Lower leg skin (tissue), 4 donors: ENCODE measurements at regions not wholly inside any gene's neighbourhood (a gene's known extent, or its start where the extent isn't known, plus 50 kb on each side); places are given as distances from the start of the nearest gene placed in this dataset.

ENCODE experiments used
- DNase-seq, 2 donors: peaks; one replicate each; pipeline ENCODE4 v3.0.0-alpha.2; 2019; ENCODE audit warnings: low spot score in 2 of 2
- H3K4me3 ChIP-seq: fragments of 200-600 bp; sonication (generic); 2 replicates; pipeline ENCODE4 v1.5.1; 2017; ENCODE audit warnings: mild to moderate bottlenecking, low read depth; ENCODE audit not compliant: poor library complexity, severe bottlenecking
- POLR2A ChIP-seq, 2 donors: fragments of 450-650 bp; IDR thresholded peaks; one replicate each; pipeline ENCODE4 v1.6.1; 2016 to 2017; ENCODE audit warnings: antibody characterized with exemption in 2 of 2, mild to moderate bottlenecking in 1 of 2, moderate library complexity in 1 of 2
- WGBS, 2 donors: methylation state at CpG; one replicate each; pipeline ENCODE4 v1.1.5; 2018; 5-methylcytosine and 5-hydroxymethylcytosine counted together
- intact Hi-C: fragments of 100-400 bp; cut with DNase I; formaldehyde crosslinking; loops from one replicate; pipeline ENCODE4 v1.15.0; 2023; ENCODE audit warnings: low total_unique reads
- TF ChIP-seq, protein P1 (sequence below), 3 donors: fragments of 450-650 bp; IDR thresholded peaks; one replicate each; pipeline ENCODE4 v1.5.1; 2016; ENCODE audit warnings: antibody characterized with exemption in 3 of 3, mild to moderate bottlenecking in 3 of 3, moderate library complexity in 2 of 3

DNA sequence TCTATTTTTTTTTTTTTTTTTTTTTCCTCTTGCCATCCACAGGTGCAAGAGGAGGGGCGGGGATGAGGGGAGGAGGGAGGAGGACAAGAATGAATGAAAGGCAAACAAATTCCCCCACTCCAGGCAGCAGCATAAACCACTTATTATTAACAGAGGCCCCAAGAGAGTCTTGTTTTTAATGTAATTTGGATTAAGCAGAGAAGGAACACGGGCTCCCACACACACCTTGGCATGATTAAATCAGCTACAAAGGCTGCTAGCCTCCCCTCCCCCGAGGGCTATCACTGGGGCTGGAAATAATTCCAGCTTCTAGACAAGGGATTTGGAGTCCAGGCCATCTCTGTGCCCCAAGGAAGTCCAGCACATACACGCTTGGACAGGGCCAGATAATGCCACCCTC is 93.4 kb upstream of the DRD2 start:
- intact Hi-C loops: no loop called here
- no peak overlapping the region for H3K4me3 ChIP-seq
- no peak for DNase-seq
- 69 to 74% methylated on average over 4 of the region's 4 CpGs for WGBS, 2 donors
- TF ChIP-seq, protein P1, sequence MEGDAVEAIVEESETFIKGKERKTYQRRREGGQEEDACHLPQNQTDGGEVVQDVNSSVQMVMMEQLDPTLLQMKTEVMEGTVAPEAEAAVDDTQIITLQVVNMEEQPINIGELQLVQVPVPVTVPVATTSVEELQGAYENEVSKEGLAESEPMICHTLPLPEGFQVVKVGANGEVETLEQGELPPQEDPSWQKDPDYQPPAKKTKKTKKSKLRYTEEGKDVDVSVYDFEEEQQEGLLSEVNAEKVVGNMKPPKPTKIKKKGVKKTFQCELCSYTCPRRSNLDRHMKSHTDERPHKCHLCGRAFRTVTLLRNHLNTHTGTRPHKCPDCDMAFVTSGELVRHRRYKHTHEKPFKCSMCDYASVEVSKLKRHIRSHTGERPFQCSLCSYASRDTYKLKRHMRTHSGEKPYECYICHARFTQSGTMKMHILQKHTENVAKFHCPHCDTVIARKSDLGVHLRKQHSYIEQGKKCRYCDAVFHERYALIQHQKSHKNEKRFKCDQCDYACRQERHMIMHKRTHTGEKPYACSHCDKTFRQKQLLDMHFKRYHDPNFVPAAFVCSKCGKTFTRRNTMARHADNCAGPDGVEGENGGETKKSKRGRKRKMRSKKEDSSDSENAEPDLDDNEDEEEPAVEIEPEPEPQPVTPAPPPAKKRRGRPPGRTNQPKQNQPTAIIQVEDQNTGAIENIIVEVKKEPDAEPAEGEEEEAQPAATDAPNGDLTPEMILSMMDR (IDR thresholded peaks at IDR 0.05): no peak

DNA sequence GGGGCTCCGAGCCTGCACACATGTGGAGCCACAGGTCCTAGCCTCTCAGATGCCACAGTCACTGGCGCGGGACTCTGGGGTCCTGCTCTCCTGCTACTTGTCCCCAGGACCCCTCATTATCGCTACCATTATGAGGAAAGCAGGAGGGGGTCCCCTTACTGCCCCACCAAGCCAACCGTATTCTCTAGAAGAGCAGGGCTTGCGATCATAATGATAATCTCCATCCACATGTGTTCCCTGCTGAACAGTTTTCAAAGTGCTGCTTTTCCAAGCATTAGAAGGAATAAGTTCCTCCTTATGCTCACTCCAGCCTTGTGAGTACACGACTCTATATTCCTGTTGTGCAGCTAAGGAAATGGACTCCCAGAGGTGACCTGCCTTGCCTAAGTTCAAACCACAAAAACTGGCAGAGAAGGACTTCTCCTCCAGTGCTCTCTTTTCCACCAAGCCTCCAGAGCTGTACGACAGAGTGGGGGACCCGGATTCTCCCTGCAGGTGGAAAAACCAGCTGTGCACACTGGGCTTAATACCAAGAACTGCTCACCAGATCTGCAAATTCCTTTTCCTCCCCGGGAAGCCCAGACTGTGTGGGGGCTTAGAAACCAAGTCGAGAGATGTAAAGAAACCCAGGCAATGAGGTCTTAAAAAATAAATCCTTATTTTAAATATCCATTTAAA is 92.8 kb upstream of the DRD2 start:
- intact Hi-C loops: no loop called here
- WGBS, 2 donors: 47 to 58% methylated on average over 9 to 11 of the region's 11 CpGs
- no peak for DNase-seq

DNA sequence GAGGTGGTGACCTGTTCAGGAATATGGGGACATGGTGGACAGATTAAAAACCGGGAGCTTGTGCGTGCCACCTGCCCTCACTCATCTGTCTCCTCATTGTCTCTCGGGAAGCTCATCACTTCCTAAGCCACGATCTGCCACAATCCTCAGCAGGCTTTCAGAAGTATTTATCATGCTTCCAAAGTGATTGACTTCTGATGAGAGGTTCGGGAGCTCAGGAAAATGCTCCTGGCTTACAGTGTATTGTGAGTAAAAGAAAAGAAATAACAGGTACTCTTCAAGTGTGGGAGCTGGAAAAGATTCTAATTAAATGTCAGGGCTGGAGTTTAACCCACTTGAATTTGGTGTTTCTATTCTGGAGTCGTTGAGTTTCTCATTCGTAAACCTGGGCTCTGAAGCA is 91.9 kb upstream of the DRD2 start:
- H3K4me3 ChIP-seq: no peak overlapping the region
- intact Hi-C loops: no loop called here
- TF ChIP-seq, protein P1 (IDR thresholded peaks at IDR 0.05): no peak
- TF ChIP-seq POLR2A (IDR thresholded peaks at IDR 0.05): no peak
- 88 to 92% methylated on average over 7 of the region's 7 CpGs for WGBS, 2 donors
- no peak for DNase-seq

More for the DNA sequence above, 92.8 kb upstream of the DRD2 start:
- no peak for TF ChIP-seq POLR2A (IDR thresholded peaks at IDR 0.05)
- TF ChIP-seq, protein P1 (IDR thresholded peaks at IDR 0.05): no peak
- no peak overlapping the region for H3K4me3 ChIP-seq

DNA sequence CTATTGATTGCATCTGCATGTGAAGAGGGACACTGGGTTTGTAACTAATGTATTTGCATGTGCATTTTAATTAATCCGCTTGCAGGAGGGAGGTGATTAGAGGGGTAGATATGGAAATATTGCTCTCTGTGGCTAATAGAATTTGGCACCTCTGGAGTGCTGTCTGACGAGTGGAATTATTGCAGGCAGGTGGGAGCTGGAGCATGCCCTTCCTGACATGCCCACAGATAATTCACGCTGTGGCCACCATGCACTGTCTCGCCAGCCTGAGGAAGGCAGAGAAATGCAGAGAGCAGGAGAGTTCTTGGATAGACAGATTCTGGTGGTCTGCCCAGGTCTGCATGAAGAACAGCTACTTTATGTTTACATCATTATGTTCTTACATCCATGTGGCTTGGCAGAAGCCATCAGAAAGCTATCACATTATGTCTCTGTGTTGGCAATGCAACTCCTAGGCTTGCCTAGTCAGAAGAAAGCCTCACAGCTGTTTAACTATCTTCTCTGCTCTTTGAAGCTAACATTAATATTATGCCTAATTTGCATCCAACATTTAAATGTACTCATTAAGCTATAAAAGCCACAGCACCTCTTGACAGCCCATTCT is 89.4 kb upstream of the DRD2 start:
- intact Hi-C loops: no loop called here
- WGBS, 2 donors: 55 to 58% methylated on average over 4 of the region's 4 CpGs
- TF ChIP-seq, protein P1 (IDR thresholded peaks at IDR 0.05): no peak
- TF ChIP-seq POLR2A (IDR thresholded peaks at IDR 0.05): no peak
- H3K4me3 ChIP-seq: no peak overlapping the region
- DNase-seq: no peak

DNA sequence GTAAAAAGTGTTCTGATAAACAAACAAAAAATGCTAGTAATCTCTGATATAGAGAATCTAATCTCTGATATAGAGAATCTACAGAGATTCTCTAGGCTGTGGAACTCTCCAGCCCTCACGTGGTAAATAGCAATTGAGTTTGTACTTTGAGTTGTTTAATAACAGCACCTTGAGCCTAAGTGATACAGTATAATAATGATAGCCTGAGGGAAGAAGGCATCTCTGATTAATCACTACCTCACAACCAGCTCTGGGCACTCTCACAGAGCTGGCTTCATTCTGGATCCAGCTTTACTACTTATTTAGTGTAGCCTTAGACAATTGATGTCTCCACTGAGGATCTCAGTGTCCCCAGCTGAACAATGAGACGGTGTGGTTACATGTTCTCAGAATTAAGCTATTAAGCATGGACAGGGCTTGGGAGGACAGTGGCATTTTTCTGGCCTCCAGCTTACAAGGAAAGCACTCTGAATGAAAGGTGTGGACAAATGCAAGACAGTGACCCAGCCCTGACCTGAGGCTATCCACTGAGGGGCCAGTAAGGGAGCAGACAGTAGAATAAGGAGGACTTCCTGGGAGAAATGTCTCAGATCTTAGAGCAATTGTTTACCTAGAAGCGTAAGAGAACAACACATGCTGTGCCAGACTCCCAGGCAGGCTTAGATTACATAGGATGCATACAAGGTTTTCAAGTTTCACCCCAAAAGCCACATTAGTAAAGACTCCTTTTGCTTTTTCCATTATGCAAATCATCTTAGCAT is 88.7 kb upstream of the DRD2 start:
- no peak for TF ChIP-seq POLR2A (IDR thresholded peaks at IDR 0.05)
- TF ChIP-seq, protein P1 (IDR thresholded peaks at IDR 0.05): no peak
- no peak overlapping the region for H3K4me3 ChIP-seq
- WGBS, 2 donors: 57 to 60% methylated on average over 3 of the region's 3 CpGs
- DNase-seq: no peak
- intact Hi-C loops: no loop called here
